ENCODE measurements at regions not wholly inside any gene's neighbourhood (a gene's known extent, or its start where the extent isn't known, plus 50 kb on each side); places are given as distances from the start of the nearest gene placed in this dataset.

- Histone ChIP-seq H3K9me3 (no peaks in the 10 kb centered on the region), H3K4me3 (no peak overlapping the region), H3K36me3 (ENCODE audit: low read depth) (no peaks in the 10 kb centered on the region), H3K4me1 (ENCODE audit: low read depth) (peaks cover 6% of the 10 kb centered on the region)
- no peak for ATAC-seq
- intact Hi-C loops (cut with DNase I, micrococcal nuclease): no loop called here
- no peak for DNase-seq
- no peak for TF ChIP-seq CTCF (IDR thresholded peaks at IDR 0.05)
Observed at GRCh38 chrX:69028761-69029120, 136.5 kb downstream of the PJA1 start.

- peaks cover 6% of the 10 kb centered on the region for H3K4me1 ChIP-seq (ENCODE audit: low read depth)
- intact Hi-C loops (cut with DNase I, micrococcal nuclease): no loop called here
- H3K4me3 ChIP-seq: no peak overlapping the region
- no peak for TF ChIP-seq CTCF (IDR thresholded peaks at IDR 0.05)
- DNase-seq (no peak), ATAC-seq (no peak)
- H3K9me3 ChIP-seq: no peaks in the 10 kb centered on the region
- no peaks in the 10 kb centered on the region for H3K36me3 ChIP-seq (ENCODE audit: low read depth)
Observed at GRCh38 chrX:69028006-69028760, 137.1 kb downstream of the PJA1 start.

- ATAC-seq (peak; percentile 75), DNase-seq (peak in 2 of 3 donors; percentile 35 to 36)
- Histone ChIP-seq H3K4me3 (no peak overlapping the region), H3K9me3 (no peaks in the 10 kb centered on the region), H3K36me3 (ENCODE audit: low read depth) (no peaks in the 10 kb centered on the region), H3K4me1 (ENCODE audit: low read depth) (peaks cover 6% of the 10 kb centered on the region)
- intact Hi-C loops (cut with DNase I, micrococcal nuclease): no loop called here
- no peak for TF ChIP-seq CTCF (IDR thresholded peaks at IDR 0.05)
Observed at GRCh38 chrX:69027181-69028005, 137.9 kb downstream of the PJA1 start.

DNA sequence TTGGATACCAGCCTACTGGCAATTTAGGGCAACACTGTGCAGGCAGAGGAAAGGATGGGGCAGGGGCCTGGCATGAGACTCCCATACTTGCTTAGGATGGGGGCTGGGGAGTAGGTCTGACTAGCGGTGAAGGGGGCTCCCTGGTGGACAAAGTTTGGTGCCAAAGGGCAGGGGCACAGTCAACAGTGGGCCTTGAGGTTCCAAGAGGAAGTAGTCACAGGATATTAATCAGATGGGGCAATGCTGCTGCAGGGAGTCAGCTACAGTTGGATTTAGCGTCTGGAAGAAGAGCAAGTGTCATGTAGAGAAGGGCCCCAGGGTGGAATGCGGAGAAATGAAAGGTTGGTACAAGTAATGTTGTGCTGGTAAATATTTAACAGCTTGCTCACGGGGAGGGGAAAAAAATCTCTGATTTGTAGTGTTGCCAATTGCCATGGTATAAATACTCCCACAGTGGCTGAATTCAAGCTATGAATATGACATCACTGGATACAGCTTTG, 139.4 kb downstream of the PJA1 start:
- TF ChIP-seq CTCF (IDR thresholded peaks at IDR 0.05): no peak
- peaks cover 6% of the 10 kb centered on the region for H3K4me1 ChIP-seq (ENCODE audit: low read depth)
- no peaks in the 10 kb centered on the region for H3K9me3 ChIP-seq
- no peaks in the 10 kb centered on the region for H3K36me3 ChIP-seq (ENCODE audit: low read depth)
- DNase-seq (no peak), ATAC-seq (no peak)
- H3K4me3 ChIP-seq: no peak overlapping the region
- intact Hi-C loops (cut with DNase I, micrococcal nuclease): no loop called here

- intact Hi-C loops (cut with DNase I, micrococcal nuclease): no loop called here
- Histone ChIP-seq H3K4me3 (no peak overlapping the region), H3K9me3 (no peaks in the 10 kb centered on the region), H3K36me3 (ENCODE audit: low read depth) (no peaks in the 10 kb centered on the region), H3K4me1 (ENCODE audit: low read depth) (peaks cover 6% of the 10 kb centered on the region)
- ATAC-seq (peak; percentile 73), DNase-seq (peak; percentile 72 to 82 (median 79))
- TF ChIP-seq CTCF (IDR thresholded peaks at IDR 0.05): no peak
Observed at GRCh38 chrX:69024931-69025330, 140.3 kb downstream of the PJA1 start.

Measured in mucosa of descending colon (tissue), 3 donors.